ENCODE measurements at regions not wholly inside any gene's neighbourhood (a gene's known extent, or its start where the extent isn't known, plus 50 kb on each side); places are given as distances from the start of the nearest gene placed in this dataset.
"Not testable (repeated sequence)": the region's sequence is repeated elsewhere in the genome, so short reads cannot be mapped to it uniquely, and the experiment has no call there.

GRCh38 chrY:3405585-3405984, 173.3 kb upstream of the TGIF2LY start:
- not testable (repeated sequence) for TF ChIP-seq MNT (IDR thresholded peaks at IDR 0.05); ZNF576 (CRISPR knock-in tag; IDR thresholded peaks at IDR 0.05); MEIS2 (CRISPR knock-in tag; IDR thresholded peaks at IDR 0.05); NFATC3 (CRISPR knock-in tag; IDR thresholded peaks at IDR 0.05); ZNF251 (CRISPR knock-in tag; IDR thresholded peaks at IDR 0.05); PHF21A (CRISPR knock-in tag; IDR thresholded peaks at IDR 0.05); ZBTB25 (CRISPR knock-in tag; IDR thresholded peaks at IDR 0.05); TCF7 (IDR thresholded peaks at IDR 0.05; ENCODE audit: low read depth); ZNF431 (CRISPR knock-in tag; IDR thresholded peaks at IDR 0.05; ENCODE audit: borderline replicate concordance, low read depth); RFXANK (CRISPR knock-in tag; IDR thresholded peaks at IDR 0.05)
- TF ChIP-seq, protein P1, sequence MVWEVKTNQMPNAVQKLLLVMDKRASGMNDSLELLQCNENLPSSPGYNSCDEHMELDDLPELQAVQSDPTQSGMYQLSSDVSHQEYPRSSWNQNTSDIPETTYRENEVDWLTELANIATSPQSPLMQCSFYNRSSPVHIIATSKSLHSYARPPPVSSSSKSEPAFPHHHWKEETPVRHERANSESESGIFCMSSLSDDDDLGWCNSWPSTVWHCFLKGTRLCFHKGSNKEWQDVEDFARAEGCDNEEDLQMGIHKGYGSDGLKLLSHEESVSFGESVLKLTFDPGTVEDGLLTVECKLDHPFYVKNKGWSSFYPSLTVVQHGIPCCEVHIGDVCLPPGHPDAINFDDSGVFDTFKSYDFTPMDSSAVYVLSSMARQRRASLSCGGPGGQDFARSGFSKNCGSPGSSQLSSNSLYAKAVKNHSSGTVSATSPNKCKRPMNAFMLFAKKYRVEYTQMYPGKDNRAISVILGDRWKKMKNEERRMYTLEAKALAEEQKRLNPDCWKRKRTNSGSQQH (CRISPR knock-in tag; IDR thresholded peaks at IDR 0.05; ENCODE audit: low read depth) = not testable (repeated sequence)
- TF ChIP-seq, protein P2, sequence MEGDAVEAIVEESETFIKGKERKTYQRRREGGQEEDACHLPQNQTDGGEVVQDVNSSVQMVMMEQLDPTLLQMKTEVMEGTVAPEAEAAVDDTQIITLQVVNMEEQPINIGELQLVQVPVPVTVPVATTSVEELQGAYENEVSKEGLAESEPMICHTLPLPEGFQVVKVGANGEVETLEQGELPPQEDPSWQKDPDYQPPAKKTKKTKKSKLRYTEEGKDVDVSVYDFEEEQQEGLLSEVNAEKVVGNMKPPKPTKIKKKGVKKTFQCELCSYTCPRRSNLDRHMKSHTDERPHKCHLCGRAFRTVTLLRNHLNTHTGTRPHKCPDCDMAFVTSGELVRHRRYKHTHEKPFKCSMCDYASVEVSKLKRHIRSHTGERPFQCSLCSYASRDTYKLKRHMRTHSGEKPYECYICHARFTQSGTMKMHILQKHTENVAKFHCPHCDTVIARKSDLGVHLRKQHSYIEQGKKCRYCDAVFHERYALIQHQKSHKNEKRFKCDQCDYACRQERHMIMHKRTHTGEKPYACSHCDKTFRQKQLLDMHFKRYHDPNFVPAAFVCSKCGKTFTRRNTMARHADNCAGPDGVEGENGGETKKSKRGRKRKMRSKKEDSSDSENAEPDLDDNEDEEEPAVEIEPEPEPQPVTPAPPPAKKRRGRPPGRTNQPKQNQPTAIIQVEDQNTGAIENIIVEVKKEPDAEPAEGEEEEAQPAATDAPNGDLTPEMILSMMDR (CRISPR knock-in tag; IDR thresholded peaks at IDR 0.05) = peak; percentile 41
- TF ChIP-seq STAG1 (CRISPR knock-in tag; IDR thresholded peaks at IDR 0.05) = peak; percentile 19; the same call in 1 of the 2 replicates
